GM12875 (cell line): ENCODE measurements at regions not wholly inside any gene's neighbourhood (a gene's known extent, or its start where the extent isn't known, plus 50 kb on each side); places are given as distances from the start of the nearest gene placed in this dataset.

ENCODE experiments used
- H3K4me3 ChIP-seq: one replicate; pipeline ENCODE4 v1.5.1; 2011; ENCODE audit warnings: low read depth, low read length, control low read depth
- CTCF ChIP-seq: IDR thresholded peaks from 2 replicates; pipeline ENCODE4 v1.5.1; 2011; ENCODE audit warnings: low read depth, mild to moderate bottlenecking, control low read depth, inconsistent platforms, low read length, moderate library complexity, borderline replicate concordance; ENCODE audit not compliant: insufficient read depth

- TF ChIP-seq CTCF, result no peak
- no peak overlapping the region for H3K4me3 ChIP-seq
Measured at GRCh38 chr18:44153981-44154380, 526.7 kb upstream of the SETBP1 start.

GRCh38 chr18:44156126-44156525 lies 524.6 kb upstream of the SETBP1 start:
- no peak for TF ChIP-seq CTCF
- no peak overlapping the region for H3K4me3 ChIP-seq

DNA sequence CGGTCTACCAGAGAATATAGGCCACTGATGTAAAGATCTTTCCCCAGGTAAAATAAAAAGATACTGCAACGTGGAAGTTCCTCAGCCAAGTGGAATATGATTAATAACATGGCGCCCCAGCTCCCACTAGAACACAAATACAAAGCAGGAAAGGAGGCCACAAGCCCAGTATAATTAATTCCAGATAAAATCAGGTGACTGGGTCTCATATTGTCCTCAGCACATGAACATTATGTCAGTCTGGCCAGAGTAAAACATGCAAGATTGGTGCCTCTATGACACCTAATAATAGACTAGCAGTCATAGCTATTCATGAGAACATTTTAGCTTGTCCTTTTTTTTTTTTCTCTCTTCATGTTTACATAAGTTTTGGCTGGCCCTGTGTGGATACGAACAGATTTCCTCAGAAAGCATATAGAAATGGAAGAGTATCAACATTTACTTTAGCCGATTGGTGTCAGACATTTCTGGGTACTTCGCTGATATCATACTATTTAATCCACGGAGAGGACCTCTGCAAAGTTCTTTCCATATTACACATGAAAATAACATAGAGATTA lies 523.8 kb upstream of the SETBP1 start:
- TF ChIP-seq CTCF, result no peak
- H3K4me3 ChIP-seq, result no peak overlapping the region

GRCh38 chr18:44170208-44170880 lies 510.3 kb upstream of the SETBP1 start:
- no peak for TF ChIP-seq CTCF

GRCh38 chr18:44171301-44171700 lies 509.4 kb upstream of the SETBP1 start:
- H3K4me3 ChIP-seq, result no peak overlapping the region
- TF ChIP-seq CTCF, result no peak

More at GRCh38 chr18:44170208-44170880, 510.3 kb upstream of the SETBP1 start:
- no peak overlapping the region for H3K4me3 ChIP-seq

DNA sequence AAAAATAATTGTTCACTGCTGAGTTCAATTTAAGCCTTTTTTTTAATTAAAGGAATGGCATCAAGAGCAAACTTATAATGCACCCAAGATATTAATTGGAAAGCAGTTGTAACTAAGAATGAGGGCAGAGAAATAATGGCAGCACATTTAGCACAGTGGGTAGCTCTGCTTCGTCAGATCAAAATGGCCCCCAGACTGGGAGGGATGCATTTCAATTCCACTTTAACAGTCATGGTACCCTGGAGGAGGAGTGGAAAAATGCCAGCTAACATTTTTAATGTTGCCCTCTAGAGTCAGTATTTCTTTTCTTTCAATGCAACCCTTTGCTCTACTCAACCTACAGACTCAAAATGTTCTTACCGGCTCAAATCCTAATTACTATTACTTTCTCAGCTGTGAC lies 504.8 kb upstream of the SETBP1 start:
- H3K4me3 ChIP-seq, result no peak overlapping the region
- no peak for TF ChIP-seq CTCF

DNA sequence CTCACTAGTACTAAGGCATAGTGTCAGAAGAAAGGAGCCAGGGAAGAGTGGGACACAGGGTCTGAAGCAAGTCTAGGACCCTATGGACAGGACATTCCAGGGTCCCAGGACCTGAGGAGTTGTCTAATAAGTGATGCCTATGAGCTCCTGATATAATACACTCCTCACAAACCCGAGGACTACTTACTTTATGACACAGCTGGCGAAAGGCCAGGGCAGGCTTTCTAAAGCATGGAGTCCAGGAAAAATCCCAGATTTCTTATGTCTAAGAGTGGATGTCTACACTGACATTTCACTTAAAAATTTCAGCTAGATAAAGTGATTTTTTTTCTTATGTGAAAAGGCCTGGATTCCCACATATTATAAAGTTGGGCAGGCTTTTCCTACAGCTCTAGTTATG lies 502.2 kb upstream of the SETBP1 start:
- H3K4me3 ChIP-seq, result no peak overlapping the region
- no peak for TF ChIP-seq CTCF
